ENCODE measurements at regions not wholly inside any gene's neighbourhood (a gene's known extent, or its start where the extent isn't known, plus 50 kb on each side); places are given as distances from the start of the nearest gene placed in this dataset.

GRCh38 chr4:8700531-8700930 is 108.0 kb downstream of the CPZ start:
- DNase-seq (ENCODE audit: low spot score) = no peak
- Histone ChIP-seq H2AFZ (no peak overlapping the region), H3K27ac (no peak overlapping the region), H3K27me3 (peaks cover 6% of the 10 kb centered on the region), H3K9me2 (replicated peaks; ENCODE audit: insufficient read depth) (no peaks in the 10 kb centered on the region), H3K4me1 (ENCODE audit: insufficient read depth) (no peaks in the 10 kb centered on the region), H3K9me3 (ENCODE audit: low read depth) (no peaks in the 10 kb centered on the region), H4K20me1 (ENCODE audit: insufficient read depth, poor library complexity, severe bottlenecking) (no peaks in the 10 kb centered on the region), H3K4me3 (no peak overlapping the region), H3K79me2 (no peaks in the 10 kb centered on the region), H3K4me2 (no peak overlapping the region), H3K36me3 (replicated peaks; ENCODE audit: insufficient read depth, low read depth) (no peaks in the 10 kb centered on the region)
- 76% methylated on average over 17 of the region's 17 CpGs for WGBS (ENCODE audit: low lambda C conversion rate, missing lambda C conversion rate)
- TF ChIP-seq CTCF (IDR thresholded peaks at IDR 0.05; ENCODE audit: poor library complexity) (no peak), EZH2phosphoT487 (IDR thresholded peaks at IDR 0.05; ENCODE audit: low read depth, severe bottlenecking, unreplicated experiment) (no peak), EZH2 (IDR thresholded peaks at IDR 0.05; ENCODE audit: borderline replicate concordance) (no peak)

- Histone ChIP-seq H4K20me1 (ENCODE audit: insufficient read depth, poor library complexity, severe bottlenecking) (no peaks in the 10 kb centered on the region), H3K9me2 (replicated peaks; ENCODE audit: insufficient read depth) (no peaks in the 10 kb centered on the region), H3K27ac (no peak overlapping the region), H3K36me3 (replicated peaks; ENCODE audit: insufficient read depth, low read depth) (no peaks in the 10 kb centered on the region), H3K79me2 (no peaks in the 10 kb centered on the region), H3K4me3 (no peak overlapping the region), H2AFZ (no peak overlapping the region), H3K9me3 (ENCODE audit: low read depth) (no peaks in the 10 kb centered on the region), H3K27me3 (peaks cover 6% of the 10 kb centered on the region), H3K4me2 (no peak overlapping the region), H3K4me1 (ENCODE audit: insufficient read depth) (no peaks in the 10 kb centered on the region)
- DNase-seq (ENCODE audit: low spot score) = no peak
- TF ChIP-seq EZH2phosphoT487 (IDR thresholded peaks at IDR 0.05; ENCODE audit: low read depth, severe bottlenecking, unreplicated experiment) (no peak), CTCF (IDR thresholded peaks at IDR 0.05; ENCODE audit: poor library complexity) (no peak), EZH2 (IDR thresholded peaks at IDR 0.05; ENCODE audit: borderline replicate concordance) (no peak)
- WGBS (ENCODE audit: low lambda C conversion rate, missing lambda C conversion rate) = 91% methylated on average over 23 of the region's 24 CpGs
Observed at GRCh38 chr4:8699479-8700145, 107.0 kb downstream of the CPZ start.

- Histone ChIP-seq H3K27me3 (peaks cover 9% of the 10 kb centered on the region), H3K36me3 (replicated peaks; ENCODE audit: insufficient read depth, low read depth) (no peaks in the 10 kb centered on the region), H3K4me3 (no peak overlapping the region), H3K4me2 (no peak overlapping the region), H4K20me1 (ENCODE audit: insufficient read depth, poor library complexity, severe bottlenecking) (no peaks in the 10 kb centered on the region), H3K9me3 (ENCODE audit: low read depth) (no peaks in the 10 kb centered on the region), H2AFZ (no peak overlapping the region), H3K79me2 (no peaks in the 10 kb centered on the region), H3K27ac (no peak overlapping the region), H3K4me1 (ENCODE audit: insufficient read depth) (no peaks in the 10 kb centered on the region), H3K9me2 (replicated peaks; ENCODE audit: insufficient read depth) (no peaks in the 10 kb centered on the region)
- DNase-seq (ENCODE audit: low spot score) = no peak
- WGBS (ENCODE audit: low lambda C conversion rate, missing lambda C conversion rate) = 87% methylated on average over 4 of the region's 4 CpGs
- TF ChIP-seq EZH2phosphoT487 (IDR thresholded peaks at IDR 0.05; ENCODE audit: low read depth, severe bottlenecking, unreplicated experiment) (no peak), EZH2 (IDR thresholded peaks at IDR 0.05; ENCODE audit: borderline replicate concordance) (no peak), CTCF (IDR thresholded peaks at IDR 0.05; ENCODE audit: poor library complexity) (no peak)
Observed at GRCh38 chr4:8699063-8699385, 106.5 kb downstream of the CPZ start.
